ENCODE measurements at regions not wholly inside any gene's neighbourhood (a gene's known extent, or its start where the extent isn't known, plus 50 kb on each side); places are given as distances from the start of the nearest gene placed in this dataset.

DNA sequence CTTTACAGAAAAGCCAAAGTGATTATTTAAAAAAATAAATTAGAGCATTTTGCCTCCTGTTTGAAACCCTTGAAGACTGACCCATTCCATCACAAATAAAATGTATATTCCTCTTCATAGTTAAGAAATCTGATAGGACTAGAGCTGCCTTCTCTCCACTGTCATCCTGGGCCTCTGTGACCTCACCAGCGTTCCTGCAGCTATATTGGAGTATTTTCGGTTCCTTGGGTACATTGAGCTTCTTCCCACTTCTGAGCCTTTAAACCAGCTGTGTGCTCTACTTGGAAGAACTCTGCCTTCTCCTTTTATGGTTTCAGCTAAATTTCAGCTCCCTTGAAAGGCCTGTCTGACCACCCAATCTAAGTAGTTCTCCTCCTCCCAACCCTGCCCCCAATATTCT is 99.1 kb upstream of the ABCA1 start:
- no peak overlapping the region for H3K27ac ChIP-seq
- 72 to 87% (median 85%) methylated on average over 2 of the region's 2 CpGs for WGBS, 4 donors
- no peaks in the 10 kb centered on the region for H3K4me1 ChIP-seq
- intact Hi-C loops (cut with DNase I): no loop called here
- no peaks in the 10 kb centered on the region for H3K27me3 ChIP-seq
- DNase-seq (no peak), ATAC-seq (no peak)
- H3K4me3 ChIP-seq: no peak overlapping the region
- H3K36me3 ChIP-seq: no peaks in the 10 kb centered on the region
- H3K9me3 ChIP-seq: no peaks in the 10 kb centered on the region
- TF ChIP-seq, protein P1, sequence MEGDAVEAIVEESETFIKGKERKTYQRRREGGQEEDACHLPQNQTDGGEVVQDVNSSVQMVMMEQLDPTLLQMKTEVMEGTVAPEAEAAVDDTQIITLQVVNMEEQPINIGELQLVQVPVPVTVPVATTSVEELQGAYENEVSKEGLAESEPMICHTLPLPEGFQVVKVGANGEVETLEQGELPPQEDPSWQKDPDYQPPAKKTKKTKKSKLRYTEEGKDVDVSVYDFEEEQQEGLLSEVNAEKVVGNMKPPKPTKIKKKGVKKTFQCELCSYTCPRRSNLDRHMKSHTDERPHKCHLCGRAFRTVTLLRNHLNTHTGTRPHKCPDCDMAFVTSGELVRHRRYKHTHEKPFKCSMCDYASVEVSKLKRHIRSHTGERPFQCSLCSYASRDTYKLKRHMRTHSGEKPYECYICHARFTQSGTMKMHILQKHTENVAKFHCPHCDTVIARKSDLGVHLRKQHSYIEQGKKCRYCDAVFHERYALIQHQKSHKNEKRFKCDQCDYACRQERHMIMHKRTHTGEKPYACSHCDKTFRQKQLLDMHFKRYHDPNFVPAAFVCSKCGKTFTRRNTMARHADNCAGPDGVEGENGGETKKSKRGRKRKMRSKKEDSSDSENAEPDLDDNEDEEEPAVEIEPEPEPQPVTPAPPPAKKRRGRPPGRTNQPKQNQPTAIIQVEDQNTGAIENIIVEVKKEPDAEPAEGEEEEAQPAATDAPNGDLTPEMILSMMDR (IDR thresholded peaks at IDR 0.05): no peak
- no peak for TF ChIP-seq POLR2A (IDR thresholded peaks at IDR 0.05)

DNA sequence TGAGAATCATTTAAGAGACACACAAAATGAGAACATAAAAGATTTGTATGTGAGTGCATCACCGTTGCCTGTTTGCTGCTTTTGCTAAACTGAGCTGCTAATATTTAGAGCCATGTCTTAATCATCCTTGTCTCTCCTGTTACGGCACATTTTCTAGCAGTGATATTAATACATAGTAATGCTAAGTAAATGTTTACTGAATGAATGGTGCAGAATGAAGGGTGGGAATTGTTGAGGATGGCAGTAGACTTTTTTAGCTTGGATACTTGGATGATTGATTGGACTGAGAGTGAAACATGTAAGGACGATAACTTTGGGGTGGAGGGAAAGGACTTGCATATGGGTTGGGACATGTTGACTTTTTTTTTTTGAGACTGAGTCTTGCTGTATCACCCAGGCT is 102.3 kb upstream of the ABCA1 start:
- DNase-seq: no peak
- no peaks in the 10 kb centered on the region for H3K4me1 ChIP-seq
- no peak overlapping the region for H3K4me3 ChIP-seq
- H3K9me3 ChIP-seq: no peaks in the 10 kb centered on the region
- TF ChIP-seq, protein P1 (IDR thresholded peaks at IDR 0.05): no peak
- TF ChIP-seq POLR2A (IDR thresholded peaks at IDR 0.05): no peak
- no peak overlapping the region for H3K27ac ChIP-seq
- no peak for ATAC-seq
- no peaks in the 10 kb centered on the region for H3K36me3 ChIP-seq
- no peaks in the 10 kb centered on the region for H3K27me3 ChIP-seq
- intact Hi-C loops (cut with DNase I): no loop called here
- 90 to 97% (median 93%) methylated on average over 3 of the region's 3 CpGs for whole genome bisulfite sequencing, 4 donors

DNA sequence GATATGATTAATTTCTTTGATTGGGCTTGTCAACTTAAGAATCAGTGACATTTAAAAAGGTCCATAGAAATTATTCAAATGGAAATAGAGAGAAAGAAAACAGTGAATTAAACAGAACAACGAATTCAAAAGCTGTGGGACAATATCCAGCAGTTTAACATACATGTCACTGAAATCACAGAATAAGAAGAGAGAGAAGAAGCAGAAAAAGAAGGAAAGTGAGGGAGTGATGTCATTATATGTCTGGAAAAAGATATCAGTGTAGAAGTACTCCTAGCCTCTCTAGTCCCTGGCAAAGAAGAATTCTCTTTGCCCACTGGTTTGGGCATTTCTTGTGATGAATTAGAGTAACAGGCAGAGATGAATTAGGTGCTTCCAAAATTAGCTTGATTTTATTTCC is 109.2 kb upstream of the ABCA1 start:
- no peak overlapping the region for H3K4me3 ChIP-seq
- no peaks in the 10 kb centered on the region for H3K4me1 ChIP-seq
- ATAC-seq (no peak), DNase-seq (no peak)
- H3K27ac ChIP-seq: no peak overlapping the region
- TF ChIP-seq, protein P1 (IDR thresholded peaks at IDR 0.05): no peak
- 79 to 88% (median 81%) methylated on average over 1 of the region's 1 CpG for WGBS, 4 donors
- peaks cover 0 to 9% (median 0%) of the 10 kb centered on the region in 12 donors for H3K9me3 ChIP-seq
- intact Hi-C loops (cut with DNase I): no loop called here
- no peaks in the 10 kb centered on the region for H3K27me3 ChIP-seq
- H3K36me3 ChIP-seq: no peaks in the 10 kb centered on the region

DNA sequence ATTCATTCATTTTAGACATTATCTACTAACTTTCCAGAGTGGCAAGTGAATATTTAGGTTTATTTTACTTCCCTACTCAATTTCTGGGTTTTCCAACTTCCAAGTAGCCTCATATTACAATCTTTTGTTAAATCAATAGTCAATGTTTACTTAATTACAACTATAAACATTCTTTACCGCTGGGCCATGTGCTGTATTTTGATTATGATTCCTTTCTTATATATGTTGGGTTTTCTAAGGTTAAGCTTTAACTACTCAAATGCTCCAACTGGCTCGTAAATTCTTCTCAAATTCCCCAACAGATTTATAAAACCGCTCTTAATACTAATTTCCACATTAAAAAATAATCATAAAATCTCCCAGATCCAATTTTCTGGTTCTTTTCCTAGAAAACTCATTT is 110.1 kb upstream of the ABCA1 start:
- ATAC-seq: no peak
- Histone ChIP-seq H3K4me1 (peaks cover 0 to 6% (median 0%) of the 10 kb centered on the region in 12 donors), H3K27me3 (no peaks in the 10 kb centered on the region), H3K9me3 (peaks cover 0 to 9% (median 0%) of the 10 kb centered on the region in 12 donors), H3K4me3 (no peak overlapping the region), H3K27ac (no peak overlapping the region), H3K36me3 (no peaks in the 10 kb centered on the region)
- DNase-seq: no peak
- intact Hi-C loops (cut with DNase I): no loop called here
- 55 to 91% (median 87%) methylated on average over 3 of the region's 3 CpGs for WGBS, 4 donors
- TF ChIP-seq, protein P1 (IDR thresholded peaks at IDR 0.05): no peak
- TF ChIP-seq POLR2A (IDR thresholded peaks at IDR 0.05): no peak

Measured in heart left ventricle (tissue), 16 donors.